ENCODE measurements at regions not wholly inside any gene's neighbourhood (a gene's known extent, or its start where the extent isn't known, plus 50 kb on each side); places are given as distances from the start of the nearest gene placed in this dataset.

- H3K36me3 Mint-ChIP-seq (ENCODE audit: low read depth): no peaks in the 10 kb centered on the region
- no peak overlapping the region for H3K27ac Mint-ChIP-seq
- POLR2A ChIA-PET: no interaction called here
- CTCF ChIA-PET: no interaction called here
- H3K9me3 Mint-ChIP-seq: peaks cover 21% of the 10 kb centered on the region
- ATAC-seq (ENCODE audit: low read depth) (no peak), DNase-seq (no peak)
- no peak overlapping the region for H3K4me3 Mint-ChIP-seq
- H3K27me3 Mint-ChIP-seq: no peaks in the 10 kb centered on the region
- intact Hi-C loops (cut with micrococcal nuclease): no loop called here
- no peak for TF ChIP-seq CTCF (IDR thresholded peaks at IDR 0.05)
- no peaks in the 10 kb centered on the region for H3K4me1 Mint-ChIP-seq
Measured at GRCh38 chr11:130737041-130737830, 179.0 kb downstream of the SNX19 start.

- H3K9me3 Mint-ChIP-seq: peaks cover 21% of the 10 kb centered on the region
- ChIA-PET POLR2A (no interaction called here), CTCF (no interaction called here)
- intact Hi-C loops (cut with micrococcal nuclease): no loop called here
- no peak overlapping the region for H3K27ac Mint-ChIP-seq
- H3K27me3 Mint-ChIP-seq: no peaks in the 10 kb centered on the region
- H3K36me3 Mint-ChIP-seq (ENCODE audit: low read depth): no peaks in the 10 kb centered on the region
- DNase-seq (no peak), ATAC-seq (ENCODE audit: low read depth) (no peak)
- no peak overlapping the region for H3K4me3 Mint-ChIP-seq
- TF ChIP-seq CTCF (IDR thresholded peaks at IDR 0.05): no peak
- no peaks in the 10 kb centered on the region for H3K4me1 Mint-ChIP-seq
Measured at GRCh38 chr11:130737866-130738431, 178.3 kb downstream of the SNX19 start.

- Mint-ChIP-seq H3K27me3 (no peaks in the 10 kb centered on the region), H3K36me3 (ENCODE audit: low read depth) (no peaks in the 10 kb centered on the region), H3K4me3 (no peak overlapping the region), H3K9me3 (peaks cover 19% of the 10 kb centered on the region), H3K4me1 (no peaks in the 10 kb centered on the region), H3K27ac (no peak overlapping the region)
- ChIA-PET CTCF (no interaction called here), POLR2A (no interaction called here)
- intact Hi-C loops (cut with micrococcal nuclease): no loop called here
- no peak for DNase-seq
- no peak for ATAC-seq (ENCODE audit: low read depth)
- no peak for TF ChIP-seq CTCF (IDR thresholded peaks at IDR 0.05)
Measured at GRCh38 chr11:130738611-130739010, 177.7 kb downstream of the SNX19 start.

- H3K27me3 Mint-ChIP-seq: peaks cover 4% of the 10 kb centered on the region
- no peak for DNase-seq
- no peaks in the 10 kb centered on the region for H3K36me3 Mint-ChIP-seq (ENCODE audit: low read depth)
- ChIA-PET POLR2A (no interaction called here), CTCF (no interaction called here)
- peaks cover 14% of the 10 kb centered on the region for H3K9me3 Mint-ChIP-seq
- H3K4me3 Mint-ChIP-seq: no peak overlapping the region
- ATAC-seq (ENCODE audit: low read depth): no peak
- no peak overlapping the region for H3K27ac Mint-ChIP-seq
- TF ChIP-seq CTCF (IDR thresholded peaks at IDR 0.05): no peak
- no peaks in the 10 kb centered on the region for H3K4me1 Mint-ChIP-seq
- intact Hi-C loops (cut with micrococcal nuclease): no loop called here
Measured at GRCh38 chr11:130740819-130741218, 175.5 kb downstream of the SNX19 start.

- H3K27me3 Mint-ChIP-seq: peaks cover 13% of the 10 kb centered on the region
- H3K4me1 Mint-ChIP-seq: no peaks in the 10 kb centered on the region
- no peak overlapping the region for H3K27ac Mint-ChIP-seq
- ChIA-PET POLR2A (no interaction called here), CTCF (no interaction called here)
- ATAC-seq (ENCODE audit: low read depth) (no peak), DNase-seq (no peak)
- intact Hi-C loops (cut with micrococcal nuclease): no loop called here
- peaks cover 14% of the 10 kb centered on the region for H3K9me3 Mint-ChIP-seq
- TF ChIP-seq CTCF (IDR thresholded peaks at IDR 0.05): no peak
- H3K36me3 Mint-ChIP-seq (ENCODE audit: low read depth): no peaks in the 10 kb centered on the region
- no peak overlapping the region for H3K4me3 Mint-ChIP-seq
Measured at GRCh38 chr11:130744794-130745193, 171.5 kb downstream of the SNX19 start.

Measured in activated B cell treated with CpG ODN at 0.5 μM for 24 hours (primary cell).